HAP-1 (cell line): ENCODE measurements at regions not wholly inside any gene's neighbourhood (a gene's known extent, or its start where the extent isn't known, plus 50 kb on each side); places are given as distances from the start of the nearest gene placed in this dataset.

Experiments
- DNase-seq, 2 experiments: peaks; one replicate each; pipeline ENCODE4 v3.0.0-alpha.2; 2016 to 2020; ENCODE audit warnings: low spot score in 2 of 2
- H3K27me3 ChIP-seq: fragments of 250-450 bp; sonication (Bioruptor Pico); 2 replicates; pipeline ENCODE4 v1.5.1; 2020; ENCODE audit warnings: low read depth, mild to moderate bottlenecking, moderate library complexity
- H3K36me3 ChIP-seq: fragments of 250-450 bp; sonication (Bioruptor Pico); replicated peaks from 2 replicates; pipeline ENCODE4 v1.5.1; 2020; ENCODE audit warnings: mild to moderate bottlenecking
- H3K4me1 ChIP-seq: fragments of 250-450 bp; sonication (Bioruptor Pico); 2 replicates; pipeline ENCODE4 v1.5.1; 2020; ENCODE audit warnings: mild to moderate bottlenecking
- H3K4me3 ChIP-seq: fragments of 250-450 bp; sonication (Bioruptor Pico); 2 replicates; pipeline ENCODE4 v1.5.1; 2020; ENCODE audit warnings: mild to moderate bottlenecking, moderate library complexity
- H3K9me3 ChIP-seq: fragments of 250-450 bp; sonication (Bioruptor Pico); 2 replicates; pipeline ENCODE4 v1.5.1; 2020; ENCODE audit warnings: mild to moderate bottlenecking, moderate library complexity
- in situ Hi-C: fragments of 300-500 bp; cut with MboI; formaldehyde crosslinking; loops from 3 replicates; pipeline ENCODE4 v1.14.3; 2020; ENCODE audit warnings: low sequenced_read_pairs, inconsistent platforms, mixed read lengths

DNA sequence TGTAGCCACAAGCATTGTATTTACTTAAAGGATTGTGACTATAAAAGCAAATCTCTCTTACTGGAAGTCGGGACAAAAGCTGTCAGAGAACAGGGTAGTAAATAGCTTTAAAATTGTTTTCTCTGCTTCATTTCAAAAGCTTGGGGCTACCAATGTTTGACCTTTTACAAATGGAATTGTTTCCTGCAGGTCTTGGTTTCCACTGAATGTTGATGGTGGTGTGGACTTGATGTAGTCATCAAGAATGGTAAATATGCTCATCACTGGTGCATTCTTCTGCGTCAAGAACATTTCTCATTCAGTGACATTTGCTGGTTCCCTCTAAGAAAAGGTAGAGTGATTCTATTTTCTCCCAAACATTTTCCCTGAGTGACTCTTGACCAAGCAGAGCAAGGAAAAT lies 435.4 kb upstream of the KHDRBS2 start:
- in situ Hi-C loops, result no loop called here
- DNase-seq, result no peak
- Histone ChIP-seq H3K4me1 (no peaks in the 10 kb centered on the region), H3K36me3 (no peaks in the 10 kb centered on the region), H3K27me3 (no peaks in the 10 kb centered on the region), H3K9me3 (no peaks in the 10 kb centered on the region), H3K4me3 (no peak overlapping the region)

DNA sequence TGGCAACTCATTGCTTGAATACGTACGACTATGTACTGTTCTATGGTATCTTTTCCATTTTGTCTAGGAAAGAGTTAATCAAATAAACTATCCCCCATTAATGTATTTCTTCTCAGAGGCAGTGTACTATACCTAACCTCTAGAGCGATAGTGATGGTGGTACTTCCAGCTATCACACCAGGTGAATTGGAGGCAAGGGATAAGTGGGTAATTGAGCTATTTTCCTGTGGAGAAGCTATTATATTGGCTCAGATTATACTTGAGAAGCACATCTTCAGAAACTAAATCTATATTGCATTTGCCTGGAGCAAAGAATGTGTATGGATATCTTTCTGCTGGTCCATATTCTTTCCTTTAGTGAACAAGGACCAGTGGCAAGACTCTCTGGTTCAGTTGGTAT lies 430.7 kb upstream of the KHDRBS2 start:
- in situ Hi-C loops, result no loop called here
- no peaks in the 10 kb centered on the region for H3K4me1 ChIP-seq
- H3K9me3 ChIP-seq, result no peaks in the 10 kb centered on the region
- no peaks in the 10 kb centered on the region for H3K36me3 ChIP-seq
- DNase-seq, result no peak
- H3K27me3 ChIP-seq, result no peaks in the 10 kb centered on the region
- H3K4me3 ChIP-seq, result no peak overlapping the region

DNA sequence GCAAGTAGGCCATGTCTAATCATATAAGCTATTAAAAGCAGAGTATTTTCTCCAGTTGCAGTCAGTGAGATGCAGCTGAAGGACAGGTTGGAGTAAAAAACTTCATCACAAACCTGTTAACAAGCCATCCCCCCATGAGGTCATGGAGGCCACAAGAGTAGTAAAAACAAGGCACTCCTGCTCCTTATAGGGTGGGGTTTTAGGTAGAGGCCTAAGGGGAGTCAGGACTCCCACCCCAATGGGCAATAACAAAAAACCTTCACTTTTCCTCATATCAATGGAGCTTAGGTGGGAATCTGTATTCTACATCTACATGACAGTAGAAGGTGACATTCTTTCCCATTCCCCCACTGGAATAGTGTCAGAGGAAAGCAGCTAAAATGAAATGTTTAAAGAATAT lies 428.1 kb upstream of the KHDRBS2 start:
- Histone ChIP-seq H3K4me3 (no peak overlapping the region), H3K36me3 (no peaks in the 10 kb centered on the region), H3K4me1 (no peaks in the 10 kb centered on the region), H3K9me3 (no peaks in the 10 kb centered on the region), H3K27me3 (no peaks in the 10 kb centered on the region)
- in situ Hi-C loops, result no loop called here
- DNase-seq, result no peak

GRCh38 chr6:62711750-62712149 lies 425.7 kb upstream of the KHDRBS2 start:
- in situ Hi-C loops, result no loop called here
- Histone ChIP-seq H3K9me3 (no peaks in the 10 kb centered on the region; the same call in 1 of the 2 replicates), H3K4me1 (no peaks in the 10 kb centered on the region), H3K27me3 (no peaks in the 10 kb centered on the region), H3K36me3 (no peaks in the 10 kb centered on the region), H3K4me3 (no peak overlapping the region)
- no peak for DNase-seq

GRCh38 chr6:62707914-62708313 lies 421.9 kb upstream of the KHDRBS2 start:
- peaks cover 3% of the 10 kb centered on the region; the same call in 1 of the 2 replicates for H3K9me3 ChIP-seq
- DNase-seq, result no peak
- H3K36me3 ChIP-seq, result no peaks in the 10 kb centered on the region
- in situ Hi-C loops, result no loop called here
- H3K4me3 ChIP-seq, result no peak overlapping the region
- H3K27me3 ChIP-seq, result no peaks in the 10 kb centered on the region
- no peaks in the 10 kb centered on the region for H3K4me1 ChIP-seq

- DNase-seq, result no peak
- H3K4me3 ChIP-seq, result no peak overlapping the region
- in situ Hi-C loops, result no loop called here
Observed at GRCh38 chr6:62707156-62707555, 421.1 kb upstream of the KHDRBS2 start.

GRCh38 chr6:62683063-62683462 lies 397.0 kb upstream of the KHDRBS2 start:
- H3K27me3 ChIP-seq, result no peaks in the 10 kb centered on the region
- H3K4me3 ChIP-seq, result no peak overlapping the region
- no peak for DNase-seq
- H3K36me3 ChIP-seq, result no peaks in the 10 kb centered on the region
- in situ Hi-C loops, result no loop called here
- no peaks in the 10 kb centered on the region for H3K9me3 ChIP-seq
- H3K4me1 ChIP-seq, result no peaks in the 10 kb centered on the region

More at GRCh38 chr6:62707156-62707555, 421.1 kb upstream of the KHDRBS2 start:
- Histone ChIP-seq H3K4me1 (no peaks in the 10 kb centered on the region), H3K27me3 (no peaks in the 10 kb centered on the region), H3K9me3 (peaks cover 3% of the 10 kb centered on the region; the same call in 1 of the 2 replicates), H3K36me3 (no peaks in the 10 kb centered on the region)

DNA sequence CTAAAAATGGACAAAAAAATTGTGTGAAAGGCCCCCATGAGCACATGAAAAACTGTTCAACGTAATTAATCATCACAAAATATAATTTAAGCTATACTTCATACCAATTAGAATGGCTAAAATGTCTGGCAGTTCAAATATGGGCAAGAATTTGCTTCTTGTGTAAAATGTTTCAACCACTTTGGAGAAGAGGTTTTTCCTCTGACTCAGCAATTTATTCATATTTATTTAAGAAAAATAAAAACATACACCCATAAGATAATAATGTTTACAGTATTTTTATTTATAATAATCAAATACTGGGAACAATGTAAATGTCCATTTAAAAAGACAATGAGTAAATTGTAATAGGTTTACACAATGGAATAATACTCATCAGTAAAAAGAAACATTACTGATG lies 395.1 kb upstream of the KHDRBS2 start:
- in situ Hi-C loops, result no loop called here
- no peak for DNase-seq
- no peaks in the 10 kb centered on the region for H3K9me3 ChIP-seq
- H3K27me3 ChIP-seq, result no peaks in the 10 kb centered on the region
- no peaks in the 10 kb centered on the region for H3K36me3 ChIP-seq
- H3K4me3 ChIP-seq, result no peak overlapping the region
- no peaks in the 10 kb centered on the region for H3K4me1 ChIP-seq

GRCh38 chr6:62672989-62673388 lies 387.0 kb upstream of the KHDRBS2 start:
- H3K27me3 ChIP-seq, result no peaks in the 10 kb centered on the region
- DNase-seq, result no peak
- in situ Hi-C loops, result no loop called here
- no peaks in the 10 kb centered on the region for H3K4me1 ChIP-seq
- H3K36me3 ChIP-seq, result no peaks in the 10 kb centered on the region
- no peaks in the 10 kb centered on the region for H3K9me3 ChIP-seq
- H3K4me3 ChIP-seq, result no peak overlapping the region

DNA sequence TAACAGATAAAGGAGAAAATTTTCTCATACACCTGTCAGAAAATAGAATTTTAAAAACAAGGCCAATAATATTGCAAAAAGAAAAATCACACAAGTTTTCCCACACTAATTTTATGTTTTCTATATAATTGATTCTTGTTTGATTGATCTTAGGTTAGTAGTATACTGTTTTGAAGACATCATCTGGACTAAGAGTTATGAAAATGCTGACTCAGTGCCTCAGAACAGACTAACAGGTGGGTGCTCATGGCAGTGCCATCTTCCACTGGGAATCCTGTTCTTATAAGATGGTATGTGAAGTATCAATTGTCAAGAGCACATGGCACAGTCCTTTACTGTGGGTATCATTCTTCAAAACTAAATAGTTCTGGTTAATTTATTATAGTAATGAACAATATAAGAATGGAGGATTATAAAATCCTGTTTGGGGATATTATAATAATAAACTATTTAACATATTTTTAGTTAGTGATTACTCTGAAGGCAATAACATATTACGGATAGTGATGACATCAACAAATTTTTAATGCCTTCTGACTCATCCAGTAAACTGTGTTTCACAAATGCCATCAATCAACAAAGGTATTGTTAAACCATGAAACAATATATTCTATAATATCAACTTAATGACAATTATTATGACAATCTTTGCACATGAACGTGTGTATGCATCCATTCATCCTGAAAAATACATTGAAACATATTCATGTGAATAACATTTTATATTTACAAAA lies 384.6 kb upstream of the KHDRBS2 start:
- no peaks in the 10 kb centered on the region for H3K4me1 ChIP-seq
- DNase-seq, result no peak
- no peaks in the 10 kb centered on the region for H3K27me3 ChIP-seq
- no peaks in the 10 kb centered on the region for H3K36me3 ChIP-seq
- no peak overlapping the region for H3K4me3 ChIP-seq
- in situ Hi-C loops, result no loop called here
- no peaks in the 10 kb centered on the region for H3K9me3 ChIP-seq

DNA sequence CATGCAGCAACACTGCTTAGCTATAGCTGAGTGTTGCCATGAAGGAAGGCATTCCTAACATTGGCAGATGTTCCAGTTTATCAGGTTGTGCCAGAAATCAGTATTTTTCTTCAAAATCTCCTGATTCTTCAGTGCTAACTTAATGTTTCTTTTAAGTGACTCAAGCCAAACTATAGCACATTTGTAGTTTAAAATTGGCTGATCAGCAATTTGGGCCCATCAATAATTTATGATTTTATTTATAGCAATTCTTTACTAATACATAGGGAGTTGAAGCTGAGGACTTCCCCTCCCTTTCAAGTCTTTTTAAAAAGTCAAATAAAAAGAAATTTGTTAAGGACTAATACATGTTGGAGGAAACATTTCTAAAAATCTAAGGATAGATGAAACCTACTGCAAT lies 383.8 kb upstream of the KHDRBS2 start:
- Histone ChIP-seq H3K27me3 (no peaks in the 10 kb centered on the region), H3K4me3 (no peak overlapping the region), H3K36me3 (no peaks in the 10 kb centered on the region), H3K9me3 (no peaks in the 10 kb centered on the region), H3K4me1 (no peaks in the 10 kb centered on the region)
- in situ Hi-C loops, result no loop called here
- no peak for DNase-seq

DNA sequence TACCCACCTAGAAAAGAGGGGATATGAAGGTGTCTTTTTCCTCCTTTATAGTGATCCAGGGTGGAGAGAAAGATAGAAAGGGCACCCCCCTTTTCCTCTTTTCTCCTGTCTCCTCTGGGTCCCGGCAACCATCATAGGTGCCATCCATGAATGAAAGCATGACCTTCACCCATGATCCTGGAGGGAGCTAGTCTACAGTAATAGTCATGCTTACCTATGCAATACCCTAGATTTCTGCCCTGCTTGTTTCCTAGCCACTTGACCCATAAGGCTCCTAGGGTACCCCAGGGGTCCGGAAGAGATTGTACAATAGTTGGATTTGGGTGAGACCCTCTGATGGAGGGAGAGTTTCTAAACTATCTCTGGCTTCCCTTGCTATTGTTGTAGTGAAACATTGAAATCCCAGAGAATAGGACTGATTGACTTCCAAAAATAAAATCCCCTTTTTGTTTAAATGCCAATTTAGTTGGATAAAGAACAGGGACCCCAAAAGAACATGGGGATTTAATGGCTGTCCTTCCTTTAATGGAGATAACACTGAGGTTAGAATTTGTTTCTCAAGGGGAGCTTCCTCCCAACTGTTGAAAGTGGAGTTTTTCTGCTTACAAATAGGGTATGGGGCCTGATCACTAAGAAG lies 366.8 kb upstream of the KHDRBS2 start:
- H3K27me3 ChIP-seq, result no peaks in the 10 kb centered on the region
- in situ Hi-C loops, result no loop called here
- no peaks in the 10 kb centered on the region; the same call in 1 of the 2 replicates for H3K9me3 ChIP-seq
- no peak overlapping the region for H3K4me3 ChIP-seq
- no peaks in the 10 kb centered on the region for H3K4me1 ChIP-seq
- DNase-seq, result no peak
- H3K36me3 ChIP-seq, result no peaks in the 10 kb centered on the region

- DNase-seq, result no peak
- no peaks in the 10 kb centered on the region for H3K27me3 ChIP-seq
- no peaks in the 10 kb centered on the region; the same call in 1 of the 2 replicates for H3K9me3 ChIP-seq
- no peaks in the 10 kb centered on the region for H3K36me3 ChIP-seq
- no peak overlapping the region for H3K4me3 ChIP-seq
- no peaks in the 10 kb centered on the region for H3K4me1 ChIP-seq
- in situ Hi-C loops, result no loop called here
Observed at GRCh38 chr6:62645274-62645673, 359.2 kb upstream of the KHDRBS2 start.

DNA sequence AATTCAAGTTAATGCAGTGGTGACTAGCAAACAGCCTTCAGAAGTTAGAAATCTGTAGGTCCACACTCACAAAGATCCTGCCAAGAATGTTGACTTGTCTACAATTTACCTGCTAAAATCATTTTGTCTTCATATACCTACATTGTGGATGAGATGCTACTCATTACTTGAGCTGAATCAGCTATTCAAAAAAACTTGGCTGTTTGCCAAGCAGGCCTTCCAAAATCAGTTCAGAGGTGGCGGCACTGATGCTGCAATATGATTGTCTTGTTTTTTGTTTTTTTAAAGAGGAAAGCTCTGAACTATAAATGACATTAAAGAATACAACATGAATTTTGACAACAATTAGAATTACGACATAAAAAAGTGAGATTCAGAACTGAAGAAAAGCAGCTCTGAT lies 354.7 kb upstream of the KHDRBS2 start:
- in situ Hi-C loops, result no loop called here
- no peaks in the 10 kb centered on the region for H3K27me3 ChIP-seq
- DNase-seq, result no peak

More for the DNA sequence above, 354.7 kb upstream of the KHDRBS2 start:
- Histone ChIP-seq H3K4me1 (no peaks in the 10 kb centered on the region), H3K9me3 (no peaks in the 10 kb centered on the region; the same call in 1 of the 2 replicates), H3K36me3 (no peaks in the 10 kb centered on the region), H3K4me3 (no peak overlapping the region)
